K562 (cell line): ENCODE measurements at regions not wholly inside any gene's neighbourhood (a gene's known extent, or its start where the extent isn't known, plus 50 kb on each side); places are given as distances from the start of the nearest gene placed in this dataset.

Experiments used
- ATAC-seq: fragments of 200-7000 bp; cut with Tn5 transposase; 3 replicates; pipeline ENCODE4 v1.9.1; 2020; ENCODE audit warnings: moderate library complexity
- BruUV-seq: library from RNA; stranded (reverse); fragments of 400-500 nt; replicated peaks from 2 replicates; lab custom pipeline; 2021; lab: Mats Ljungman, UMichigan
- CTCF ChIA-PET: fragments of 300-600 bp; formaldehyde crosslinking; extraction: SDS; loops from one replicate; lab custom pipeline; 2021; ENCODE audit warnings: low intra/inter-chr PET ratio; lab: Yijun Ruan, JAX
- POLR2A ChIA-PET: fragments of 300-600, 350-650 bp; sonication (Branson Sonifier 250); formaldehyde crosslinking; extraction: SDS; loops from one replicate; lab custom pipeline; 2021; ENCODE audit warnings: antibody characterized with exemption, inconsistent platforms; lab: Yijun Ruan, JAX
- DNase-seq, 4 experiments: peaks; one replicate each; pipeline versions ENCODE4 v3.0.0 to v3.0.0-alpha.2; 2011 to 2018; ENCODE audit warnings: low spot score in 3 of 4, mixed read lengths in 3 of 4; ENCODE audit errors: extremely low read depth in 1 of 4
- FAIRE-seq: peaks from 2 replicates; lab custom pipeline; 2011; peaks lifted over from hg19 to GRCh38; lab: Jason Lieb, UNC
- H2AFZ ChIP-seq: 2 replicates; pipeline ENCODE4 v1.6.0; 2011; ENCODE audit warnings: low read depth, low read length, control low read depth, inconsistent platforms
- H3K27ac ChIP-seq: fragments of 200-600 bp; 3 replicates; pipeline ENCODE4 v1.8.0; 2011; ENCODE audit warnings: low read depth, mild to moderate bottlenecking, control low read depth, inconsistent platforms, low read length, moderate library complexity, mixed read lengths; ENCODE audit errors: extremely low read depth
- H3K27me3 ChIP-seq, 2 experiments: fragments of 300-600 bp in 1 of 2; 2 replicates in 1 of 2; 3 replicates in 1 of 2; pipeline versions ENCODE4 v1.6.0 to v1.8.0; 2011; ENCODE audit warnings: inconsistent platforms in 2 of 2, low read length in 2 of 2, mild to moderate bottlenecking in 1 of 2, mixed read lengths in 1 of 2, moderate library complexity in 1 of 2; ENCODE audit not compliant: control insufficient read depth in 2 of 2, insufficient read depth in 2 of 2
- H3K36me3 ChIP-seq: fragments of 300-600 bp; 3 replicates; pipeline ENCODE4 v1.8.0; 2011; ENCODE audit warnings: mild to moderate bottlenecking, low read length, inconsistent platforms; ENCODE audit not compliant: control insufficient read depth, insufficient read depth
- H3K4me1 ChIP-seq, 2 experiments: fragments of 200-600 bp in 1 of 2; replicated peaks in 1 of 2; 2 replicates in 1 of 2; 3 replicates in 1 of 2; pipeline versions ENCODE4 v1.5.1 to v1.8.0; 2011; ENCODE audit warnings: inconsistent platforms in 2 of 2, low read length in 2 of 2, mild to moderate bottlenecking in 1 of 2, mixed read lengths in 1 of 2, moderate library complexity in 1 of 2; ENCODE audit not compliant: control insufficient read depth in 2 of 2, insufficient read depth in 2 of 2
- H3K4me2 ChIP-seq: 2 replicates; pipeline ENCODE4 v1.6.1; 2011; ENCODE audit warnings: low read length, control low read depth, inconsistent platforms, mixed read lengths; ENCODE audit not compliant: insufficient read depth
- H3K4me3 ChIP-seq: fragments of 200-600 bp; sonication (generic), shearing (Covaris generic); 2 replicates; pipeline ENCODE4 v1.5.1; 2016; ENCODE audit warnings: control low read depth, inconsistent platforms
- H3K79me2 ChIP-seq: fragments of 200-600 bp; 3 replicates; pipeline ENCODE4 v1.8.0; 2011; ENCODE audit warnings: low read length, inconsistent platforms; ENCODE audit not compliant: control insufficient read depth, insufficient read depth
- H3K9ac ChIP-seq, 2 experiments: 2 replicates each; pipeline versions ENCODE4 v1.6.0 to v1.6.1; 2011; ENCODE audit warnings: low read depth in 2 of 2, low read length in 2 of 2, control low read depth in 1 of 2, inconsistent platforms in 1 of 2, mild to moderate bottlenecking in 1 of 2, mixed read lengths in 1 of 2; ENCODE audit not compliant: insufficient read depth in 1 of 2
- H3K9me1 ChIP-seq: one replicate; pipeline ENCODE4 v1.6.0; 2011; ENCODE audit warnings: inconsistent platforms, mild to moderate bottlenecking, low read length, moderate library complexity; ENCODE audit not compliant: control insufficient read depth, insufficient read depth
- H3K9me3 ChIP-seq: replicated peaks from 2 replicates; pipeline ENCODE4 v1.5.1; 2011; ENCODE audit warnings: low read depth, low read length, inconsistent platforms; ENCODE audit not compliant: control insufficient read depth, insufficient read depth
- H4K20me1 ChIP-seq: replicated peaks from 2 replicates; pipeline ENCODE4 v1.6.1; 2011; ENCODE audit warnings: low read length, inconsistent platforms, mixed read lengths; ENCODE audit not compliant: control insufficient read depth, insufficient read depth
- ESRRA ChIP-seq: fragments of 450-650 bp; IDR thresholded peaks from 2 replicates; pipeline ENCODE4 v1.6.1; 2014; ENCODE audit warnings: low read depth, mild to moderate bottlenecking, moderate library complexity, borderline replicate concordance
- FOS ChIP-seq: IDR thresholded peaks from 3 replicates; pipeline ENCODE4 v1.6.1; 2011; ENCODE audit not compliant: insufficient read length; ENCODE audit errors: extremely low read depth
- KDM5B ChIP-seq: fragments of 200-600 bp; sonication (generic); IDR thresholded peaks from 2 replicates; pipeline ENCODE4 v1.6.1; 2012; ENCODE audit warnings: low read depth, mild to moderate bottlenecking, moderate library complexity, low read length, control low read depth, inconsistent platforms; ENCODE audit not compliant: insufficient replicate concordance
- NCOA6 ChIP-seq: fragments of 450-650 bp; IDR thresholded peaks from 2 replicates; pipeline ENCODE4 v1.6.1; 2017; ENCODE audit warnings: mild to moderate bottlenecking
- RAD51 ChIP-seq: fragments of 450-650 bp; IDR thresholded peaks from 2 replicates; pipeline ENCODE4 v1.7.1; 2016; ENCODE audit warnings: low read depth, mild to moderate bottlenecking, borderline replicate concordance
- ZFPM2 ChIP-seq: fragments of 250-450 bp; sonication (Bioruptor Pico); IDR thresholded peaks from 2 replicates; pipeline ENCODE4 v1.5.1; 2022; ENCODE audit warnings: mild to moderate bottlenecking
- ZNF133 ChIP-seq: fragments of 250-450 bp; sonication (Bioruptor Pico); IDR thresholded peaks from 2 replicates; pipeline ENCODE4 v1.4.0; 2020; ENCODE audit warnings: mild to moderate bottlenecking
- ZNF586 ChIP-seq: fragments of 450-650 bp; formaldehyde crosslinking; conservative IDR thresholded peaks from 2 replicates; pipeline ENCODE4 v1.4.0; 2020; ENCODE audit warnings: mild to moderate bottlenecking, moderate library complexity
- WGBS: fragments of 100-300 bp; shearing (Covaris generic); methylation state at CpG from one replicate; pipeline ENCODE4 v1.1.6; 2016; ENCODE audit warnings: low coverage, mixed read lengths; ENCODE audit not compliant: insufficient coverage; ENCODE audit errors: missing lambda C conversion rate; 5-methylcytosine and 5-hydroxymethylcytosine counted together
- in situ Hi-C: fragments of 300-500 bp; cut with MboI; formaldehyde crosslinking; loops from 4 replicates; pipeline ENCODE4 v1.15.0; 2018; ENCODE audit warnings: inconsistent platforms, mixed read lengths
- intact Hi-C: fragments of 100-400 bp; cut with micrococcal nuclease; formaldehyde crosslinking; loops from 2 replicates; pipeline ENCODE4 v1.14.2; 2022
- TF ChIP-seq, protein P1 (sequence below): fragments of 450-650 bp; IDR thresholded peaks from 2 replicates; pipeline ENCODE4 v1.6.1; 2017; ENCODE audit warnings: antibody characterized with exemption
- TF ChIP-seq, protein P2 (sequence below): IDR thresholded peaks from 2 replicates; pipeline ENCODE4 v1.6.1; 2012; ENCODE audit warnings: low read depth, low read length, improper control_type of control experiment, borderline replicate concordance
- TF ChIP-seq, protein P3 (sequence below), 3 experiments: fragments of 200-800 bp in 1 of 3; fragments of 250-450 bp in 1 of 3; fragments of 450-650 bp in 1 of 3; sonication (Bioruptor Pico) in 1 of 3; sonication (Bioruptor generic) in 1 of 3; formaldehyde crosslinking in 1 of 3; IDR thresholded peaks; 2 replicates each; pipeline versions ENCODE4 v1.6.1 to v1.8.0; 2016 to 2022; ENCODE audit warnings: mild to moderate bottlenecking in 2 of 3, missing genetic modification characterization in 2 of 3, missing compliant biosample characterization in 1 of 3, moderate library complexity in 1 of 3

DNA sequence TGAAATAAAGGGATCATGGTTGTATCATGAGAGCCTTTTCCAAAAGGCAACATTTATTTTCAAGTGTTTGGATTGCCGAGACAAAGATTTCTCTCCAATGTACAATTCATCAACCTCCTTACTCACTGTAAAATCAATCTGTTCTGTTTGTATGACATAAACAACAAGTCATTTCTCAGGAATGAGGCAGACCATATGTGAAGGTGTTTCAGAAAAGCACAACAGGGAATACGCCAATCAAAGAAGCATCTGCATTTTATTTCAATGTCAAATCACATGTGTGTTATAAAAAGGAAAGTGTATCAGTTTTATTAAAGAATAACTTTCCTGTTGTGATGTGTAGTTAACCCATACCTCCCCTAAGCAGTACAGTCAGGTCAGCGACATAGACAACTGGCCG is 653.7 kb downstream of the TFAP2A start (continued):
- TF ChIP-seq, protein P1, sequence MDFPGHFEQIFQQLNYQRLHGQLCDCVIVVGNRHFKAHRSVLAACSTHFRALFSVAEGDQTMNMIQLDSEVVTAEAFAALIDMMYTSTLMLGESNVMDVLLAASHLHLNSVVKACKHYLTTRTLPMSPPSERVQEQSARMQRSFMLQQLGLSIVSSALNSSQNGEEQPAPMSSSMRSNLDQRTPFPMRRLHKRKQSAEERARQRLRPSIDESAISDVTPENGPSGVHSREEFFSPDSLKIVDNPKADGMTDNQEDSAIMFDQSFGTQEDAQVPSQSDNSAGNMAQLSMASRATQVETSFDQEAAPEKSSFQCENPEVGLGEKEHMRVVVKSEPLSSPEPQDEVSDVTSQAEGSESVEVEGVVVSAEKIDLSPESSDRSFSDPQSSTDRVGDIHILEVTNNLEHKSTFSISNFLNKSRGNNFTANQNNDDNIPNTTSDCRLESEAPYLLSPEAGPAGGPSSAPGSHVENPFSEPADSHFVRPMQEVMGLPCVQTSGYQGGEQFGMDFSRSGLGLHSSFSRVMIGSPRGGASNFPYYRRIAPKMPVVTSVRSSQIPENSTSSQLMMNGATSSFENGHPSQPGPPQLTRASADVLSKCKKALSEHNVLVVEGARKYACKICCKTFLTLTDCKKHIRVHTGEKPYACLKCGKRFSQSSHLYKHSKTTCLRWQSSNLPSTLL, result no peak
- no peak for TF ChIP-seq RAD51

GRCh38 chr6:9754515-9754914 is 660.4 kb downstream of the TFAP2A start:
- Histone ChIP-seq H4K20me1 (no peaks in the 10 kb centered on the region), H2AFZ (no peak overlapping the region), H3K79me2 (no peaks in the 10 kb centered on the region), H3K27ac (no peak overlapping the region)
- intact Hi-C loops, result no loop called here
- no TSS peak for BruUV-seq
- POLR2A ChIA-PET, result no interaction called here
- no peak for TF ChIP-seq ZFPM2 (CRISPR knock-in tag)
- TF ChIP-seq, protein P2, sequence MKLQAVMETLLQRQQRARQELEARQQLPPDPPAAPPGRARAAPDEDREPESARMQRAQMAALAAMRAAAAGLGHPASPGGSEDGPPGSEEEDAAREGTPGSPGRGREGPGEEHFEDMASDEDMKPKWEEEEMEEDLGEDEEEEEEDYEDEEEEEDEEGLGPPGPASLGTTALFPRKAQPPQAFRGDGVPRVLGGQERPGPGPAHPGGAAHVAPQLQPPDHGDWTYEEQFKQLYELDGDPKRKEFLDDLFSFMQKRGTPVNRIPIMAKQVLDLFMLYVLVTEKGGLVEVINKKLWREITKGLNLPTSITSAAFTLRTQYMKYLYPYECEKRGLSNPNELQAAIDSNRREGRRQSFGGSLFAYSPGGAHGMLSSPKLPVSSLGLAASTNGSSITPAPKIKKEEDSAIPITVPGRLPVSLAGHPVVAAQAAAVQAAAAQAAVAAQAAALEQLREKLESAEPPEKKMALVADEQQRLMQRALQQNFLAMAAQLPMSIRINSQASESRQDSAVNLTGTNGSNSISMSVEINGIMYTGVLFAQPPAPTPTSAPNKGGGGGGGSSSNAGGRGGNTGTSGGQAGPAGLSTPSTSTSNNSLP, result no peak
- no peak for TF ChIP-seq KDM5B
- no peak for TF ChIP-seq ZNF133 (CRISPR knock-in tag)
- TF ChIP-seq, protein P3, sequence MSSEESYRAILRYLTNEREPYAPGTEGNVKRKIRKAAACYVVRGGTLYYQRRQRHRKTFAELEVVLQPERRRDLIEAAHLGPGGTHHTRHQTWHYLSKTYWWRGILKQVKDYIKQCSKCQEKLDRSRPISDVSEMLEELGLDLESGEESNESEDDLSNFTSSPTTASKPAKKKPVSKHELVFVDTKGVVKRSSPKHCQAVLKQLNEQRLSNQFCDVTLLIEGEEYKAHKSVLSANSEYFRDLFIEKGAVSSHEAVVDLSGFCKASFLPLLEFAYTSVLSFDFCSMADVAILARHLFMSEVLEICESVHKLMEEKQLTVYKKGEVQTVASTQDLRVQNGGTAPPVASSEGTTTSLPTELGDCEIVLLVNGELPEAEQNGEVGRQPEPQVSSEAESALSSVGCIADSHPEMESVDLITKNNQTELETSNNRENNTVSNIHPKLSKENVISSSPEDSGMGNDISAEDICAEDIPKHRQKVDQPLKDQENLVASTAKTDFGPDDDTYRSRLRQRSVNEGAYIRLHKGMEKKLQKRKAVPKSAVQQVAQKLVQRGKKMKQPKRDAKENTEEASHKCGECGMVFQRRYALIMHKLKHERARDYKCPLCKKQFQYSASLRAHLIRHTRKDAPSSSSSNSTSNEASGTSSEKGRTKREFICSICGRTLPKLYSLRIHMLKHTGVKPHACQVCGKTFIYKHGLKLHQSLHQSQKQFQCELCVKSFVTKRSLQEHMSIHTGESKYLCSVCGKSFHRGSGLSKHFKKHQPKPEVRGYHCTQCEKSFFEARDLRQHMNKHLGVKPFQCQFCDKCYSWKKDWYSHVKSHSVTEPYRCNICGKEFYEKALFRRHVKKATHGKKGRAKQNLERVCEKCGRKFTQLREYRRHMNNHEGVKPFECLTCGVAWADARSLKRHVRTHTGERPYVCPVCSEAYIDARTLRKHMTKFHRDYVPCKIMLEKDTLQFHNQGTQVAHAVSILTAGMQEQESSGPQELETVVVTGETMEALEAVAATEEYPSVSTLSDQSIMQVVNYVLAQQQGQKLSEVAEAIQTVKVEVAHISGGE (CRISPR knock-in tag; IDR thresholded peaks at IDR 0.05), result no peak
- no peak for TF ChIP-seq ESRRA
- no peak for TF ChIP-seq NCOA6
- no peak for TF ChIP-seq FOS
- no peak for TF ChIP-seq ZNF586 (CRISPR knock-in tag)
- TF ChIP-seq, all 486 proteins: peak for 0
- no peaks in the 10 kb centered on the region for H3K36me3 ChIP-seq
- H3K4me2 ChIP-seq, result no peak overlapping the region
- no peaks in the 10 kb centered on the region for H3K27me3 ChIP-seq
- ATAC-seq (no peak), FAIRE-seq (no peak), DNase-seq (no peak)
- H3K9ac ChIP-seq, result no peak overlapping the region
- H3K9me1 ChIP-seq, result no peaks in the 10 kb centered on the region
- H3K4me3 ChIP-seq, result no peak overlapping the region
- CTCF ChIA-PET, result no interaction called here
- 0% methylated on average over 5 of the region's 5 CpGs for WGBS
- H3K9me3 ChIP-seq, result no peaks in the 10 kb centered on the region
- H3K4me1 ChIP-seq, result no peaks in the 10 kb centered on the region
- in situ Hi-C loops, result no loop called here
